Skin epidermis (tissue), 12 donors: ENCODE measurements at regions not wholly inside any gene's neighbourhood (a gene's known extent, or its start where the extent isn't known, plus 50 kb on each side); places are given as distances from the start of the nearest gene placed in this dataset.

Experiments used
- H3K27ac ChIP-seq, 21 experiments: fragments of 200-600 bp; sonication (generic) in 11 of 21; one replicate each; pipeline ENCODE4 v1.5.0; 2020; ENCODE audit warnings: mild to moderate bottlenecking in 3 of 21, inconsistent platforms in 2 of 21, moderate library complexity in 2 of 21
- H3K4me3 ChIP-seq, 7 experiments: fragments of 200-600 bp; sonication (generic) in 2 of 7; one replicate each; pipeline ENCODE4 v1.5.0; 2020; ENCODE audit warnings: inconsistent platforms in 2 of 7, mild to moderate bottlenecking in 2 of 7, moderate library complexity in 1 of 7

- no peak overlapping the region for H3K4me3 ChIP-seq
- no peak overlapping the region for H3K27ac ChIP-seq
Measured at GRCh38 chr4:111499706-111500105, 645.5 kb upstream of the FAM241A start.

- H3K27ac ChIP-seq, result no peak overlapping the region
Measured at GRCh38 chr4:111500858-111501257, 644.4 kb upstream of the FAM241A start.

GRCh38 chr4:111501946-111502345, 643.3 kb upstream of the FAM241A start:
- Histone ChIP-seq H3K4me3 (no peak overlapping the region), H3K27ac (no peak overlapping the region)

More at GRCh38 chr4:111500858-111501257, 644.4 kb upstream of the FAM241A start:
- no peak overlapping the region for H3K4me3 ChIP-seq

- no peak overlapping the region for H3K4me3 ChIP-seq
- H3K27ac ChIP-seq, result no peak overlapping the region
Measured at GRCh38 chr4:111502626-111503025, 642.6 kb upstream of the FAM241A start.

- H3K4me3 ChIP-seq, result no peak overlapping the region
- H3K27ac ChIP-seq, result no peak overlapping the region
Measured at GRCh38 chr4:111506706-111507105, 638.5 kb upstream of the FAM241A start.

GRCh38 chr4:111510535-111510934, 634.7 kb upstream of the FAM241A start:
- no peak overlapping the region for H3K27ac ChIP-seq
- no peak overlapping the region for H3K4me3 ChIP-seq

- Histone ChIP-seq H3K4me3 (no peak overlapping the region), H3K27ac (no peak overlapping the region)
Measured at GRCh38 chr4:111512081-111512783, 633.0 kb upstream of the FAM241A start.

GRCh38 chr4:111519683-111520082, 625.6 kb upstream of the FAM241A start:
- Histone ChIP-seq H3K27ac (no peak overlapping the region), H3K4me3 (no peak overlapping the region)

- Histone ChIP-seq H3K27ac (no peak overlapping the region), H3K4me3 (no peak overlapping the region)
Measured at GRCh38 chr4:111530446-111530845, 614.8 kb upstream of the FAM241A start.

GRCh38 chr4:111535792-111536191, 609.5 kb upstream of the FAM241A start:
- no peak overlapping the region for H3K4me3 ChIP-seq
- H3K27ac ChIP-seq, result no peak overlapping the region

- H3K4me3 ChIP-seq, result no peak overlapping the region
- H3K27ac ChIP-seq, result no peak overlapping the region
Measured at GRCh38 chr4:111537165-111537564, 608.1 kb upstream of the FAM241A start.

GRCh38 chr4:111537871-111538270, 607.4 kb upstream of the FAM241A start:
- H3K27ac ChIP-seq, result no peak overlapping the region
- no peak overlapping the region for H3K4me3 ChIP-seq

GRCh38 chr4:111540671-111541070, 604.6 kb upstream of the FAM241A start:
- no peak overlapping the region for H3K4me3 ChIP-seq
- H3K27ac ChIP-seq, result no peak overlapping the region

GRCh38 chr4:111542056-111542455, 603.2 kb upstream of the FAM241A start:
- Histone ChIP-seq H3K4me3 (no peak overlapping the region), H3K27ac (no peak overlapping the region)

GRCh38 chr4:111546881-111547280, 598.4 kb upstream of the FAM241A start:
- Histone ChIP-seq H3K4me3 (no peak overlapping the region), H3K27ac (no peak overlapping the region)

- no peak overlapping the region for H3K4me3 ChIP-seq
- no peak overlapping the region for H3K27ac ChIP-seq
Measured at GRCh38 chr4:111556141-111556781, 589.0 kb upstream of the FAM241A start.

GRCh38 chr4:111556851-111557250, 588.4 kb upstream of the FAM241A start:
- no peak overlapping the region for H3K4me3 ChIP-seq
- H3K27ac ChIP-seq, result no peak overlapping the region

GRCh38 chr4:111562826-111563225, 582.4 kb upstream of the FAM241A start:
- no peak overlapping the region for H3K27ac ChIP-seq
- H3K4me3 ChIP-seq, result no peak overlapping the region

- Histone ChIP-seq H3K4me3 (no peak overlapping the region), H3K27ac (no peak overlapping the region)
Measured at GRCh38 chr4:111572470-111572869, 572.8 kb upstream of the FAM241A start.

- no peak overlapping the region for H3K27ac ChIP-seq
Measured at GRCh38 chr4:111573386-111573785, 571.9 kb upstream of the FAM241A start.

GRCh38 chr4:111579767-111580166, 565.5 kb upstream of the FAM241A start:
- Histone ChIP-seq H3K4me3 (no peak overlapping the region), H3K27ac (no peak overlapping the region)

More at GRCh38 chr4:111573386-111573785, 571.9 kb upstream of the FAM241A start:
- no peak overlapping the region for H3K4me3 ChIP-seq

GRCh38 chr4:111595456-111595855, 549.8 kb upstream of the FAM241A start:
- Histone ChIP-seq H3K4me3 (no peak overlapping the region), H3K27ac (no peak overlapping the region)
